ENCODE measurements at regions not wholly inside any gene's neighbourhood (a gene's known extent, or its start where the extent isn't known, plus 50 kb on each side); places are given as distances from the start of the nearest gene placed in this dataset.

DNA sequence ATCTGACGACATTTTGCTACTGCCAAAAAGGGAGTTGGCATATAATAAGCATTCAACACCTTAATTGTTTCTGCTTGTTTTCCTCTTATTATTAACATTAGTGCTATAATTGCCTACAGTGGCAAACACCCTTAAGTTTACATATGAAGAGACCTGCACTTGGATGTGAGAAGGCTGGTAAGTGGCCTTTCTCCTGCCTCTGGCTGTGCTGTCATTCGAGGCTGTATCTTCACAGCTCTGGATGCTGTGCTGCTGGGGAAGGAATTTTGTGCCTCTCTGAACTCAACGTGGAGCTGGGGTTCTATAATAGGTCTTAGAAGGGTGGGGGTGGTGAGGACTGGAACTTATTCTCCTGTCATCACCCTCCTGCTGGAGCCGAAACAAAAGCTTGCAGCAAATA, 385.9 kb downstream of the EMP1 start:
- TF ChIP-seq CHD2 (IDR thresholded peaks at IDR 0.05; ENCODE audit: borderline replicate concordance, low read depth, low read length) (no peak), KDM1A (IDR thresholded peaks at IDR 0.05; ENCODE audit: borderline replicate concordance) (no peak), POLR2A (IDR thresholded peaks at IDR 0.05; ENCODE audit: low read depth, low read length) (no peak), TCF7 (IDR thresholded peaks at IDR 0.05; ENCODE audit: borderline replicate concordance) (no peak), BRCA1 (IDR thresholded peaks at IDR 0.05; ENCODE audit: low read depth, low read length) (no peak), CREB1 (IDR thresholded peaks at IDR 0.05; ENCODE audit: low read depth) (no peak), RFX5 (IDR thresholded peaks at IDR 0.05; ENCODE audit: low read depth, low read length) (no peak), GABPA (IDR thresholded peaks at IDR 0.05; ENCODE audit: low read depth) (no peak), ZNF24 (IDR thresholded peaks at IDR 0.05) (no peak)
- TF ChIP-seq, protein P1, sequence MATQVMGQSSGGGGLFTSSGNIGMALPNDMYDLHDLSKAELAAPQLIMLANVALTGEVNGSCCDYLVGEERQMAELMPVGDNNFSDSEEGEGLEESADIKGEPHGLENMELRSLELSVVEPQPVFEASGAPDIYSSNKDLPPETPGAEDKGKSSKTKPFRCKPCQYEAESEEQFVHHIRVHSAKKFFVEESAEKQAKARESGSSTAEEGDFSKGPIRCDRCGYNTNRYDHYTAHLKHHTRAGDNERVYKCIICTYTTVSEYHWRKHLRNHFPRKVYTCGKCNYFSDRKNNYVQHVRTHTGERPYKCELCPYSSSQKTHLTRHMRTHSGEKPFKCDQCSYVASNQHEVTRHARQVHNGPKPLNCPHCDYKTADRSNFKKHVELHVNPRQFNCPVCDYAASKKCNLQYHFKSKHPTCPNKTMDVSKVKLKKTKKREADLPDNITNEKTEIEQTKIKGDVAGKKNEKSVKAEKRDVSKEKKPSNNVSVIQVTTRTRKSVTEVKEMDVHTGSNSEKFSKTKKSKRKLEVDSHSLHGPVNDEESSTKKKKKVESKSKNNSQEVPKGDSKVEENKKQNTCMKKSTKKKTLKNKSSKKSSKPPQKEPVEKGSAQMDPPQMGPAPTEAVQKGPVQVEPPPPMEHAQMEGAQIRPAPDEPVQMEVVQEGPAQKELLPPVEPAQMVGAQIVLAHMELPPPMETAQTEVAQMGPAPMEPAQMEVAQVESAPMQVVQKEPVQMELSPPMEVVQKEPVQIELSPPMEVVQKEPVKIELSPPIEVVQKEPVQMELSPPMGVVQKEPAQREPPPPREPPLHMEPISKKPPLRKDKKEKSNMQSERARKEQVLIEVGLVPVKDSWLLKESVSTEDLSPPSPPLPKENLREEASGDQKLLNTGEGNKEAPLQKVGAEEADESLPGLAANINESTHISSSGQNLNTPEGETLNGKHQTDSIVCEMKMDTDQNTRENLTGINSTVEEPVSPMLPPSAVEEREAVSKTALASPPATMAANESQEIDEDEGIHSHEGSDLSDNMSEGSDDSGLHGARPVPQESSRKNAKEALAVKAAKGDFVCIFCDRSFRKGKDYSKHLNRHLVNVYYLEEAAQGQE (IDR thresholded peaks at IDR 0.05; ENCODE audit: low read depth, low read length): no peak
- TF ChIP-seq, protein P2, sequence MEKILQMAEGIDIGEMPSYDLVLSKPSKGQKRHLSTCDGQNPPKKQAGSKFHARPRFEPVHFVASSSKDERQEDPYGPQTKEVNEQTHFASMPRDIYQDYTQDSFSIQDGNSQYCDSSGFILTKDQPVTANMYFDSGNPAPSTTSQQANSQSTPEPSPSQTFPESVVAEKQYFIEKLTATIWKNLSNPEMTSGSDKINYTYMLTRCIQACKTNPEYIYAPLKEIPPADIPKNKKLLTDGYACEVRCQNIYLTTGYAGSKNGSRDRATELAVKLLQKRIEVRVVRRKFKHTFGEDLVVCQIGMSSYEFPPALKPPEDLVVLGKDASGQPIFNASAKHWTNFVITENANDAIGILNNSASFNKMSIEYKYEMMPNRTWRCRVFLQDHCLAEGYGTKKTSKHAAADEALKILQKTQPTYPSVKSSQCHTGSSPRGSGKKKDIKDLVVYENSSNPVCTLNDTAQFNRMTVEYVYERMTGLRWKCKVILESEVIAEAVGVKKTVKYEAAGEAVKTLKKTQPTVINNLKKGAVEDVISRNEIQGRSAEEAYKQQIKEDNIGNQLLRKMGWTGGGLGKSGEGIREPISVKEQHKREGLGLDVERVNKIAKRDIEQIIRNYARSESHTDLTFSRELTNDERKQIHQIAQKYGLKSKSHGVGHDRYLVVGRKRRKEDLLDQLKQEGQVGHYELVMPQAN (conservative IDR thresholded peaks at IDR 0.05): no peak
- TF ChIP-seq, protein P3, sequence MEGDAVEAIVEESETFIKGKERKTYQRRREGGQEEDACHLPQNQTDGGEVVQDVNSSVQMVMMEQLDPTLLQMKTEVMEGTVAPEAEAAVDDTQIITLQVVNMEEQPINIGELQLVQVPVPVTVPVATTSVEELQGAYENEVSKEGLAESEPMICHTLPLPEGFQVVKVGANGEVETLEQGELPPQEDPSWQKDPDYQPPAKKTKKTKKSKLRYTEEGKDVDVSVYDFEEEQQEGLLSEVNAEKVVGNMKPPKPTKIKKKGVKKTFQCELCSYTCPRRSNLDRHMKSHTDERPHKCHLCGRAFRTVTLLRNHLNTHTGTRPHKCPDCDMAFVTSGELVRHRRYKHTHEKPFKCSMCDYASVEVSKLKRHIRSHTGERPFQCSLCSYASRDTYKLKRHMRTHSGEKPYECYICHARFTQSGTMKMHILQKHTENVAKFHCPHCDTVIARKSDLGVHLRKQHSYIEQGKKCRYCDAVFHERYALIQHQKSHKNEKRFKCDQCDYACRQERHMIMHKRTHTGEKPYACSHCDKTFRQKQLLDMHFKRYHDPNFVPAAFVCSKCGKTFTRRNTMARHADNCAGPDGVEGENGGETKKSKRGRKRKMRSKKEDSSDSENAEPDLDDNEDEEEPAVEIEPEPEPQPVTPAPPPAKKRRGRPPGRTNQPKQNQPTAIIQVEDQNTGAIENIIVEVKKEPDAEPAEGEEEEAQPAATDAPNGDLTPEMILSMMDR (IDR thresholded peaks at IDR 0.05 in 2 of 3, conservative IDR thresholded peaks at IDR 0.05 in 1 of 3; ENCODE audit: control insufficient read depth in 2 of 3, extremely low read depth in 1 of 3, insufficient read depth in 1 of 3, low read depth in 3 of 3, low read length in 3 of 3): no peak
- TF ChIP-seq, protein P4, sequence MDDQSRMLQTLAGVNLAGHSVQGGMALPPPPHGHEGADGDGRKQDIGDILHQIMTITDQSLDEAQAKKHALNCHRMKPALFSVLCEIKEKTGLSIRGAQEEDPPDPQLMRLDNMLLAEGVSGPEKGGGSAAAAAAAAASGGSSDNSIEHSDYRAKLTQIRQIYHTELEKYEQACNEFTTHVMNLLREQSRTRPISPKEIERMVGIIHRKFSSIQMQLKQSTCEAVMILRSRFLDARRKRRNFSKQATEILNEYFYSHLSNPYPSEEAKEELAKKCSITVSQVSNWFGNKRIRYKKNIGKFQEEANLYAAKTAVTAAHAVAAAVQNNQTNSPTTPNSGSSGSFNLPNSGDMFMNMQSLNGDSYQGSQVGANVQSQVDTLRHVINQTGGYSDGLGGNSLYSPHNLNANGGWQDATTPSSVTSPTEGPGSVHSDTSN (IDR thresholded peaks at IDR 0.05; ENCODE audit: insufficient replicate concordance, low read depth, low read length): no peak
- TF ChIP-seq, protein P5, sequence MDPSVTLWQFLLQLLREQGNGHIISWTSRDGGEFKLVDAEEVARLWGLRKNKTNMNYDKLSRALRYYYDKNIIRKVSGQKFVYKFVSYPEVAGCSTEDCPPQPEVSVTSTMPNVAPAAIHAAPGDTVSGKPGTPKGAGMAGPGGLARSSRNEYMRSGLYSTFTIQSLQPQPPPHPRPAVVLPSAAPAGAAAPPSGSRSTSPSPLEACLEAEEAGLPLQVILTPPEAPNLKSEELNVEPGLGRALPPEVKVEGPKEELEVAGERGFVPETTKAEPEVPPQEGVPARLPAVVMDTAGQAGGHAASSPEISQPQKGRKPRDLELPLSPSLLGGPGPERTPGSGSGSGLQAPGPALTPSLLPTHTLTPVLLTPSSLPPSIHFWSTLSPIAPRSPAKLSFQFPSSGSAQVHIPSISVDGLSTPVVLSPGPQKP (IDR thresholded peaks at IDR 0.05; ENCODE audit: low read depth, low read length): no peak

Measured in GM12878 (cell line).